DND-41 (cell line): ENCODE measurements at regions not wholly inside any gene's neighbourhood (a gene's known extent, or its start where the extent isn't known, plus 50 kb on each side); places are given as distances from the start of the nearest gene placed in this dataset.

ENCODE experiments used
- ATAC-seq: fragments of 200-7000 bp; cut with Tn5 transposase; 3 replicates; pipeline ENCODE4 v1.9.1; 2021; ENCODE audit warnings: low read depth; ENCODE audit not compliant: insufficient read depth
- DNase-seq: peaks from one replicate; pipeline ENCODE4 v3.0.0-alpha.2; 2020
- H2AFZ ChIP-seq: 2 replicates; pipeline ENCODE4 v1.6.0; 2012; ENCODE audit warnings: low read depth, low read length
- H3K27ac ChIP-seq: 2 replicates; pipeline ENCODE4 v1.5.1; 2012; ENCODE audit warnings: low read length, inconsistent platforms
- H3K27me3 ChIP-seq: fragments of 200-600 bp; sonication (generic); 2 replicates; pipeline ENCODE4 v1.6.0; 2012; ENCODE audit warnings: low read length, mild to moderate bottlenecking, inconsistent platforms; ENCODE audit not compliant: insufficient read depth, poor library complexity
- H3K36me3 ChIP-seq: 2 replicates; pipeline ENCODE4 v1.5.1; 2012; ENCODE audit warnings: low read length, inconsistent platforms; ENCODE audit not compliant: insufficient read depth
- H3K4me1 ChIP-seq: 2 replicates; pipeline ENCODE4 v1.5.1; 2012; ENCODE audit warnings: mild to moderate bottlenecking, low read length; ENCODE audit not compliant: insufficient read depth
- H3K4me2 ChIP-seq: 2 replicates; pipeline ENCODE4 v1.6.0; 2012; ENCODE audit warnings: mild to moderate bottlenecking, moderate library complexity, low read length, inconsistent platforms; ENCODE audit not compliant: insufficient read depth
- H3K4me3 ChIP-seq, 2 experiments: fragments of 200-600 bp in 1 of 2; shearing (Covaris generic) in 1 of 2; 2 replicates each; pipeline ENCODE4 v1.5.1; 2012 to 2016; ENCODE audit warnings: inconsistent platforms in 2 of 2, low read length in 2 of 2, mild to moderate bottlenecking in 2 of 2, low read depth in 1 of 2, moderate library complexity in 1 of 2
- H3K79me2 ChIP-seq: 2 replicates; pipeline ENCODE4 v1.6.0; 2012; ENCODE audit warnings: low read length, inconsistent platforms; ENCODE audit not compliant: insufficient read depth
- H3K9ac ChIP-seq: 2 replicates; pipeline ENCODE4 v1.6.0; 2012; ENCODE audit warnings: low read depth, mild to moderate bottlenecking, inconsistent platforms, low read length, moderate library complexity
- H3K9me3 ChIP-seq: 2 replicates; pipeline ENCODE4 v1.5.1; 2012; ENCODE audit warnings: low read length, moderate library complexity, mild to moderate bottlenecking, inconsistent platforms; ENCODE audit not compliant: insufficient read depth, severe bottlenecking
- H4K20me1 ChIP-seq: 2 replicates; pipeline ENCODE4 v1.6.0; 2012; ENCODE audit warnings: low read length; ENCODE audit not compliant: insufficient read depth
- CTCF ChIP-seq: IDR thresholded peaks from 2 replicates; pipeline ENCODE4 v1.5.1; 2012; ENCODE audit warnings: borderline replicate concordance, low read length, moderate library complexity, mild to moderate bottlenecking; ENCODE audit not compliant: poor library complexity, severe bottlenecking; ENCODE audit errors: extremely low read depth
- EZH2 ChIP-seq: IDR thresholded peaks from 3 replicates; pipeline ENCODE4 v1.6.1; 2012; ENCODE audit warnings: borderline replicate concordance, low read depth, mild to moderate bottlenecking, moderate library complexity, low read length, inconsistent platforms; ENCODE audit not compliant: severe bottlenecking

DNA sequence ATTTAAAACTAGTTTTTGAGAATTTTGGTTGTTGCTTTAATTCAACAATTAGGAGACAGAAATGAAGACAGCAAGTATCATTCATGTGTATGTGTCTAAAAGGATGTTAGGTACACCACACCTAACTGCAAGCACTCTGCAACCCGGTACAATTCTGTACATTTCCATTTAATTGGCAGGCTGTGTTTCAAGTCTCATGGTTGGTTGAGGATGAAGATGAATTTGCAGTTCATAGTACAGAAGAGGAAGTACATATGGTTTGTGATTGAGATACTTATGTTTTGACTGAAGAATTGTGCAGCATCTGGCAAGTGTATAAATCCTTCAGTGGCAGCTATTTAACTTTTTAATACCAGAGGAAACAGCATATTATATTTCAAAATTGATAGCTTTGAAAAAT is 628.7 kb upstream of the ZNF608 start:
- TF ChIP-seq EZH2 (no peak), CTCF (no peak)
- no peak overlapping the region for H2AFZ ChIP-seq
- H4K20me1 ChIP-seq = no peaks in the 10 kb centered on the region
- ATAC-seq = no peak
- H3K36me3 ChIP-seq = no peaks in the 10 kb centered on the region
- H3K4me3 ChIP-seq = no peak overlapping the region
- no peak overlapping the region for H3K27ac ChIP-seq
- H3K9ac ChIP-seq = no peak overlapping the region
- H3K79me2 ChIP-seq = no peaks in the 10 kb centered on the region
- no peaks in the 10 kb centered on the region for H3K9me3 ChIP-seq
- H3K4me2 ChIP-seq = no peak overlapping the region
- no peak for DNase-seq
- no peaks in the 10 kb centered on the region for H3K27me3 ChIP-seq
- H3K4me1 ChIP-seq = peaks cover 12% of the 10 kb centered on the region

GRCh38 chr5:125376059-125376641 is 629.7 kb upstream of the ZNF608 start:
- no peak for ATAC-seq

GRCh38 chr5:125377141-125377540 is 630.7 kb upstream of the ZNF608 start:
- H3K4me1 ChIP-seq = peaks cover 12% of the 10 kb centered on the region
- no peak overlapping the region for H3K4me3 ChIP-seq
- TF ChIP-seq CTCF = no peak
- TF ChIP-seq EZH2 = no peak
- DNase-seq (no peak), ATAC-seq (no peak)
- no peaks in the 10 kb centered on the region for H4K20me1 ChIP-seq
- no peaks in the 10 kb centered on the region for H3K9me3 ChIP-seq
- H3K36me3 ChIP-seq = no peaks in the 10 kb centered on the region
- no peaks in the 10 kb centered on the region for H3K79me2 ChIP-seq
- H3K27me3 ChIP-seq = no peaks in the 10 kb centered on the region
- H3K4me2 ChIP-seq = no peak overlapping the region
- H2AFZ ChIP-seq = no peak overlapping the region
- no peak overlapping the region for H3K27ac ChIP-seq
- H3K9ac ChIP-seq = no peak overlapping the region

More at GRCh38 chr5:125376059-125376641, 629.7 kb upstream of the ZNF608 start:
- H3K4me2 ChIP-seq = no peak overlapping the region
- no peaks in the 10 kb centered on the region for H3K79me2 ChIP-seq
- H3K9ac ChIP-seq = no peak overlapping the region
- no peaks in the 10 kb centered on the region for H3K27me3 ChIP-seq
- TF ChIP-seq EZH2 (no peak), CTCF (no peak)
- no peaks in the 10 kb centered on the region for H3K9me3 ChIP-seq
- H3K4me3 ChIP-seq = no peak overlapping the region
- H3K27ac ChIP-seq = no peak overlapping the region
- DNase-seq = no peak
- peaks cover 12% of the 10 kb centered on the region for H3K4me1 ChIP-seq
- no peaks in the 10 kb centered on the region for H4K20me1 ChIP-seq
- no peak overlapping the region for H2AFZ ChIP-seq
- H3K36me3 ChIP-seq = no peaks in the 10 kb centered on the region
